Suprapubic skin (tissue), 4 donors: ENCODE measurements at regions not wholly inside any gene's neighbourhood (a gene's known extent, or its start where the extent isn't known, plus 50 kb on each side); places are given as distances from the start of the nearest gene placed in this dataset.

Experiments
- DNase-seq, 2 donors: peaks; one replicate each; pipeline ENCODE4 v3.0.0-alpha.2; 2019; ENCODE audit warnings: low spot score in 2 of 2
- H3K27ac ChIP-seq: fragments of 200-600 bp; sonication (generic); one replicate; pipeline ENCODE4 v1.5.1; 2019
- H3K27me3 ChIP-seq: fragments of 200-600 bp; sonication (generic); one replicate; pipeline ENCODE4 v1.5.1; 2019
- H3K36me3 ChIP-seq: fragments of 200-600 bp; sonication (generic); one replicate; pipeline ENCODE4 v1.5.1; 2019
- H3K4me1 ChIP-seq: fragments of 200-600 bp; sonication (generic); one replicate; pipeline ENCODE4 v1.5.1; 2019
- H3K4me3 ChIP-seq: fragments of 200-600 bp; sonication (generic); one replicate; pipeline ENCODE4 v1.5.1; 2019; ENCODE audit warnings: mild to moderate bottlenecking
- H3K9me3 ChIP-seq: fragments of 200-600 bp; sonication (generic); one replicate; pipeline ENCODE4 v1.5.1; 2019
- CTCF ChIP-seq, 2 donors: fragments of 200-600 bp in 1 of 2; fragments of 450-650 bp in 1 of 2; sonication (generic) in 1 of 2; IDR thresholded peaks; one replicate each; pipeline ENCODE4 v1.5.1; 2016 to 2019; ENCODE audit warnings: antibody characterized with exemption in 2 of 2, mild to moderate bottlenecking in 1 of 2, moderate library complexity in 1 of 2
- EP300 ChIP-seq: sonication (generic); formaldehyde crosslinking; IDR thresholded peaks from one replicate; pipeline ENCODE4 v1.6.1; 2017; ENCODE audit warnings: antibody characterized with exemption
- POLR2A ChIP-seq, 2 donors: fragments of 450-650 bp; IDR thresholded peaks; one replicate each; pipeline ENCODE4 v1.6.1; 2017; ENCODE audit warnings: antibody characterized with exemption in 2 of 2, mild to moderate bottlenecking in 2 of 2, moderate library complexity in 2 of 2
- POLR2AphosphoS5 ChIP-seq, 3 donors: sonication (generic); formaldehyde crosslinking; IDR thresholded peaks; one replicate each; pipeline ENCODE4 v1.6.1; 2017; ENCODE audit warnings: antibody characterized with exemption in 3 of 3
- WGBS: methylation state at CpG from one replicate; pipeline ENCODE4 v1.1.5; 2018; 5-methylcytosine and 5-hydroxymethylcytosine counted together

- no peaks in the 10 kb centered on the region for H3K9me3 ChIP-seq
- no peaks in the 10 kb centered on the region for H3K36me3 ChIP-seq
- H3K27ac ChIP-seq = no peak overlapping the region
- TF ChIP-seq POLR2AphosphoS5 (IDR thresholded peaks at IDR 0.05) (no peak), CTCF (IDR thresholded peaks at IDR 0.05) (no peak), EP300 (no peak), POLR2A (IDR thresholded peaks at IDR 0.05) (no peak)
- no peak for DNase-seq
- WGBS = 68% methylated on average over 4 of the region's 4 CpGs
- no peak overlapping the region for H3K4me3 ChIP-seq
- no peaks in the 10 kb centered on the region for H3K4me1 ChIP-seq
- H3K27me3 ChIP-seq = no peaks in the 10 kb centered on the region
These were observed 646.0 kb downstream of the TUSC7 start for GRCh38 chr3:117355566-117355965.

- TF ChIP-seq POLR2AphosphoS5 (IDR thresholded peaks at IDR 0.05) = no peak
- no peak for TF ChIP-seq CTCF (IDR thresholded peaks at IDR 0.05)
- no peak for TF ChIP-seq POLR2A (IDR thresholded peaks at IDR 0.05)
- TF ChIP-seq EP300 = no peak
- no peak overlapping the region for H3K4me3 ChIP-seq
- H3K36me3 ChIP-seq = no peaks in the 10 kb centered on the region
- H3K4me1 ChIP-seq = no peaks in the 10 kb centered on the region
- H3K27ac ChIP-seq = no peak overlapping the region
- WGBS = 69% methylated on average over 4 of the region's 4 CpGs
- H3K9me3 ChIP-seq = no peaks in the 10 kb centered on the region
- H3K27me3 ChIP-seq = no peaks in the 10 kb centered on the region
- no peak for DNase-seq
These were observed 646.6 kb downstream of the TUSC7 start for GRCh38 chr3:117356091-117356705.

GRCh38 chr3:117358717-117359314 lies 649.2 kb downstream of the TUSC7 start:
- no peak overlapping the region for H3K27ac ChIP-seq

GRCh38 chr3:117366574-117366973 lies 657.0 kb downstream of the TUSC7 start:
- TF ChIP-seq CTCF (IDR thresholded peaks at IDR 0.05) = no peak
- TF ChIP-seq EP300 = no peak
- no peak for TF ChIP-seq POLR2AphosphoS5 (IDR thresholded peaks at IDR 0.05)
- TF ChIP-seq POLR2A (IDR thresholded peaks at IDR 0.05) = no peak
- H3K4me1 ChIP-seq = no peaks in the 10 kb centered on the region
- H3K36me3 ChIP-seq = no peaks in the 10 kb centered on the region
- H3K9me3 ChIP-seq = no peaks in the 10 kb centered on the region
- no peak overlapping the region for H3K4me3 ChIP-seq
- no peak overlapping the region for H3K27ac ChIP-seq
- H3K27me3 ChIP-seq = no peaks in the 10 kb centered on the region
- no peak for DNase-seq

More at GRCh38 chr3:117358717-117359314, 649.2 kb downstream of the TUSC7 start:
- Histone ChIP-seq H3K27me3 (no peaks in the 10 kb centered on the region), H3K4me3 (no peak overlapping the region), H3K9me3 (no peaks in the 10 kb centered on the region), H3K4me1 (no peaks in the 10 kb centered on the region), H3K36me3 (no peaks in the 10 kb centered on the region)
- TF ChIP-seq EP300 (no peak), POLR2AphosphoS5 (IDR thresholded peaks at IDR 0.05) (no peak), CTCF (IDR thresholded peaks at IDR 0.05) (no peak), POLR2A (IDR thresholded peaks at IDR 0.05) (no peak)
- no peak for DNase-seq
- WGBS = 100% methylated on average over 3 of the region's 10 CpGs

- DNase-seq = no peak
- no peaks in the 10 kb centered on the region for H3K36me3 ChIP-seq
- TF ChIP-seq EP300 (no peak), POLR2A (IDR thresholded peaks at IDR 0.05) (no peak), CTCF (IDR thresholded peaks at IDR 0.05) (no peak), POLR2AphosphoS5 (IDR thresholded peaks at IDR 0.05) (no peak)
- H3K27me3 ChIP-seq = no peaks in the 10 kb centered on the region
- no peak overlapping the region for H3K27ac ChIP-seq
- H3K9me3 ChIP-seq = no peaks in the 10 kb centered on the region
- WGBS = 91% methylated on average over 3 of the region's 3 CpGs
- H3K4me1 ChIP-seq = no peaks in the 10 kb centered on the region
- no peak overlapping the region for H3K4me3 ChIP-seq
These were observed 658.3 kb downstream of the TUSC7 start for GRCh38 chr3:117367861-117368260.
